ENCODE measurements at regions not wholly inside any gene's neighbourhood (a gene's known extent, or its start where the extent isn't known, plus 50 kb on each side); places are given as distances from the start of the nearest gene placed in this dataset.

- TF ChIP-seq USF1 (CRISPR knock-in tag; IDR thresholded peaks at IDR 0.05) = no peak
- TF ChIP-seq ZNF232 (CRISPR knock-in tag; IDR thresholded peaks at IDR 0.05) = no peak
- TF ChIP-seq SOX15 (CRISPR knock-in tag; IDR thresholded peaks at IDR 0.05) = no peak
- TF ChIP-seq PRRX2 (CRISPR knock-in tag; IDR thresholded peaks at IDR 0.05) = no peak
- no peak for TF ChIP-seq TEAD4 (CRISPR knock-in tag; IDR thresholded peaks at IDR 0.05)
- no peak for TF ChIP-seq E2F4 (CRISPR knock-in tag; IDR thresholded peaks at IDR 0.05; ENCODE audit: borderline replicate concordance, low read depth)
- TF ChIP-seq, protein P1, sequence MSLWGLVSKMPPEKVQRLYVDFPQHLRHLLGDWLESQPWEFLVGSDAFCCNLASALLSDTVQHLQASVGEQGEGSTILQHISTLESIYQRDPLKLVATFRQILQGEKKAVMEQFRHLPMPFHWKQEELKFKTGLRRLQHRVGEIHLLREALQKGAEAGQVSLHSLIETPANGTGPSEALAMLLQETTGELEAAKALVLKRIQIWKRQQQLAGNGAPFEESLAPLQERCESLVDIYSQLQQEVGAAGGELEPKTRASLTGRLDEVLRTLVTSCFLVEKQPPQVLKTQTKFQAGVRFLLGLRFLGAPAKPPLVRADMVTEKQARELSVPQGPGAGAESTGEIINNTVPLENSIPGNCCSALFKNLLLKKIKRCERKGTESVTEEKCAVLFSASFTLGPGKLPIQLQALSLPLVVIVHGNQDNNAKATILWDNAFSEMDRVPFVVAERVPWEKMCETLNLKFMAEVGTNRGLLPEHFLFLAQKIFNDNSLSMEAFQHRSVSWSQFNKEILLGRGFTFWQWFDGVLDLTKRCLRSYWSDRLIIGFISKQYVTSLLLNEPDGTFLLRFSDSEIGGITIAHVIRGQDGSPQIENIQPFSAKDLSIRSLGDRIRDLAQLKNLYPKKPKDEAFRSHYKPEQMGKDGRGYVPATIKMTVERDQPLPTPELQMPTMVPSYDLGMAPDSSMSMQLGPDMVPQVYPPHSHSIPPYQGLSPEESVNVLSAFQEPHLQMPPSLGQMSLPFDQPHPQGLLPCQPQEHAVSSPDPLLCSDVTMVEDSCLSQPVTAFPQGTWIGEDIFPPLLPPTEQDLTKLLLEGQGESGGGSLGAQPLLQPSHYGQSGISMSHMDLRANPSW (CRISPR knock-in tag; conservative IDR thresholded peaks at IDR 0.05; ENCODE audit: low read depth) = no peak
- no peak for TF ChIP-seq NFATC4 (CRISPR knock-in tag; IDR thresholded peaks at IDR 0.05)
These were observed 67.8 kb upstream of the ARHGEF7 start (continued) for GRCh38 chr13:111047326-111047725.

- ChIA-PET CTCF (no interaction called here), POLR2A (no interaction called here)
- no peak for DNase-seq (ENCODE audit: low spot score)
- Mint-ChIP-seq H3K27ac (no peak overlapping the region), H3K4me3 (no peak overlapping the region), H3K9me3 (peaks cover 39% of the 10 kb centered on the region), H3K36me3 (peaks cover 22% of the 10 kb centered on the region), H3K4me1 (peaks cover 9% of the 10 kb centered on the region; the same call in 1 of the 2 replicates), H3K27me3 (ENCODE audit: low read depth) (peaks cover 4% of the 10 kb centered on the region; the same call in 1 of the 2 replicates)
- ATAC-seq = no peak
- TF ChIP-seq RELA (CRISPR knock-in tag; IDR thresholded peaks at IDR 0.05; ENCODE audit: borderline replicate concordance) = no peak
- no peak for TF ChIP-seq ELF4 (CRISPR knock-in tag; IDR thresholded peaks at IDR 0.05; ENCODE audit: low read depth)
- no peak for TF ChIP-seq TEAD4 (CRISPR knock-in tag; IDR thresholded peaks at IDR 0.05)
- no peak for TF ChIP-seq CREM (CRISPR knock-in tag; IDR thresholded peaks at IDR 0.05)
- no peak for TF ChIP-seq USF2 (CRISPR knock-in tag; IDR thresholded peaks at IDR 0.05)
- TF ChIP-seq ZNF317 (CRISPR knock-in tag; IDR thresholded peaks at IDR 0.05; ENCODE audit: borderline replicate concordance, low read depth) = no peak
- TF ChIP-seq FOXP1 (CRISPR knock-in tag; IDR thresholded peaks at IDR 0.05; ENCODE audit: borderline replicate concordance) = no peak
- TF ChIP-seq NFE2L1 (CRISPR knock-in tag; IDR thresholded peaks at IDR 0.05) = no peak
- no peak for TF ChIP-seq USF1 (CRISPR knock-in tag; IDR thresholded peaks at IDR 0.05)
- no peak for TF ChIP-seq EMX1 (CRISPR knock-in tag; IDR thresholded peaks at IDR 0.05)
These were observed 68.4 kb upstream of the ARHGEF7 start for GRCh38 chr13:111046590-111047141.

GRCh38 chr13:111045170-111045569 is 69.9 kb upstream of the ARHGEF7 start:
- Mint-ChIP-seq H3K27me3 (ENCODE audit: low read depth) (peaks cover 4% of the 10 kb centered on the region; the same call in 1 of the 2 replicates), H3K27ac (no peak overlapping the region), H3K36me3 (peaks cover 22% of the 10 kb centered on the region), H3K9me3 (peaks cover 39% of the 10 kb centered on the region), H3K4me3 (no peak overlapping the region), H3K4me1 (0 out of 2 replicates have a peak, but pooled peaks cover 2% of the 10 kb centered on the region)
- ATAC-seq (no peak), DNase-seq (ENCODE audit: low spot score) (no peak)
- POLR2A ChIA-PET = no interaction called here
- CTCF ChIA-PET = no interaction called here
- TF ChIP-seq ZNF512 (CRISPR knock-in tag; IDR thresholded peaks at IDR 0.05; ENCODE audit: borderline replicate concordance) (no peak), GABPB1 (CRISPR knock-in tag; IDR thresholded peaks at IDR 0.05) (no peak), SP1 (CRISPR knock-in tag; conservative IDR thresholded peaks at IDR 0.05) (no peak), ZNF423 (CRISPR knock-in tag; IDR thresholded peaks at IDR 0.05) (no peak), JUN (CRISPR knock-in tag; IDR thresholded peaks at IDR 0.05) (no peak), ZNF671 (CRISPR knock-in tag; IDR thresholded peaks at IDR 0.05) (no peak)
- TF ChIP-seq, protein P2, sequence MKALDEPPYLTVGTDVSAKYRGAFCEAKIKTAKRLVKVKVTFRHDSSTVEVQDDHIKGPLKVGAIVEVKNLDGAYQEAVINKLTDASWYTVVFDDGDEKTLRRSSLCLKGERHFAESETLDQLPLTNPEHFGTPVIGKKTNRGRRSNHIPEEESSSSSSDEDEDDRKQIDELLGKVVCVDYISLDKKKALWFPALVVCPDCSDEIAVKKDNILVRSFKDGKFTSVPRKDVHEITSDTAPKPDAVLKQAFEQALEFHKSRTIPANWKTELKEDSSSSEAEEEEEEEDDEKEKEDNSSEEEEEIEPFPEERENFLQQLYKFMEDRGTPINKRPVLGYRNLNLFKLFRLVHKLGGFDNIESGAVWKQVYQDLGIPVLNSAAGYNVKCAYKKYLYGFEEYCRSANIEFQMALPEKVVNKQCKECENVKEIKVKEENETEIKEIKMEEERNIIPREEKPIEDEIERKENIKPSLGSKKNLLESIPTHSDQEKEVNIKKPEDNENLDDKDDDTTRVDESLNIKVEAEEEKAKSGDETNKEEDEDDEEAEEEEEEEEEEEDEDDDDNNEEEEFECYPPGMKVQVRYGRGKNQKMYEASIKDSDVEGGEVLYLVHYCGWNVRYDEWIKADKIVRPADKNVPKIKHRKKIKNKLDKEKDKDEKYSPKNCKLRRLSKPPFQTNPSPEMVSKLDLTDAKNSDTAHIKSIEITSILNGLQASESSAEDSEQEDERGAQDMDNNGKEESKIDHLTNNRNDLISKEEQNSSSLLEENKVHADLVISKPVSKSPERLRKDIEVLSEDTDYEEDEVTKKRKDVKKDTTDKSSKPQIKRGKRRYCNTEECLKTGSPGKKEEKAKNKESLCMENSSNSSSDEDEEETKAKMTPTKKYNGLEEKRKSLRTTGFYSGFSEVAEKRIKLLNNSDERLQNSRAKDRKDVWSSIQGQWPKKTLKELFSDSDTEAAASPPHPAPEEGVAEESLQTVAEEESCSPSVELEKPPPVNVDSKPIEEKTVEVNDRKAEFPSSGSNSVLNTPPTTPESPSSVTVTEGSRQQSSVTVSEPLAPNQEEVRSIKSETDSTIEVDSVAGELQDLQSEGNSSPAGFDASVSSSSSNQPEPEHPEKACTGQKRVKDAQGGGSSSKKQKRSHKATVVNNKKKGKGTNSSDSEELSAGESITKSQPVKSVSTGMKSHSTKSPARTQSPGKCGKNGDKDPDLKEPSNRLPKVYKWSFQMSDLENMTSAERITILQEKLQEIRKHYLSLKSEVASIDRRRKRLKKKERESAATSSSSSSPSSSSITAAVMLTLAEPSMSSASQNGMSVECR (CRISPR knock-in tag; IDR thresholded peaks at IDR 0.05; ENCODE audit: borderline replicate concordance) = no peak
